Thyroid gland (tissue), 4 donors: ENCODE measurements at regions not wholly inside any gene's neighbourhood (a gene's known extent, or its start where the extent isn't known, plus 50 kb on each side); places are given as distances from the start of the nearest gene placed in this dataset.

ENCODE experiments used
- DNase-seq, 2 donors: peaks; one replicate each; pipeline ENCODE4 v3.0.0-alpha.2; 2019
- H3K27ac ChIP-seq, 3 donors: fragments of 200-600 bp; sonication (generic); 1 replicate in 2 of 3; 2 replicates in 1 of 3; pipeline ENCODE4 v1.5.1; 2016 to 2019; ENCODE audit warnings: mild to moderate bottlenecking in 1 of 3, moderate library complexity in 1 of 3
- H3K27me3 ChIP-seq: fragments of 200-600 bp; sonication (generic); one replicate; pipeline ENCODE4 v1.5.1; 2019
- H3K36me3 ChIP-seq, 2 donors: fragments of 200-600 bp; sonication (generic); one replicate each; pipeline ENCODE4 v1.5.1; 2016 to 2019
- H3K4me1 ChIP-seq, 2 donors: fragments of 200-600 bp; sonication (generic); one replicate each; pipeline ENCODE4 v1.5.1; 2017 to 2019
- H3K4me3 ChIP-seq, 3 donors: fragments of 200-600 bp; sonication (generic); replicated peaks in 1 of 3; 1 replicate in 2 of 3; 2 replicates in 1 of 3; pipeline ENCODE4 v1.5.1; 2016; ENCODE audit warnings: mild to moderate bottlenecking in 1 of 3
- H3K9me3 ChIP-seq: fragments of 200-600 bp; sonication (generic); one replicate; pipeline ENCODE4 v1.5.1; 2017
- CTCF ChIP-seq, 6 experiments: fragments of 200-600 bp in 3 of 6; fragments of 450-650 bp in 3 of 6; sonication (generic) in 3 of 6; IDR thresholded peaks; one replicate each; pipeline ENCODE4 v1.5.1; 2016 to 2019; ENCODE audit warnings: antibody characterized with exemption in 6 of 6, mild to moderate bottlenecking in 2 of 6, inconsistent platforms in 1 of 6, moderate library complexity in 1 of 6
- POLR2A ChIP-seq, 2 donors: fragments of 450-650 bp; IDR thresholded peaks; one replicate each; pipeline ENCODE4 v1.6.1; 2017; ENCODE audit warnings: antibody characterized with exemption in 2 of 2, mild to moderate bottlenecking in 2 of 2, moderate library complexity in 1 of 2
- WGBS, 2 donors: methylation state at CpG; one replicate each; pipeline ENCODE4 v1.1.5; 2017; 5-methylcytosine and 5-hydroxymethylcytosine counted together
- intact Hi-C: fragments of 100-400 bp; cut with DNase I; formaldehyde crosslinking; loops from one replicate; pipeline ENCODE4 v1.15.1; 2023

- no peaks in the 10 kb centered on the region for H3K27me3 ChIP-seq
- TF ChIP-seq CTCF (IDR thresholded peaks at IDR 0.05) = no peak
- TF ChIP-seq POLR2A (IDR thresholded peaks at IDR 0.05) = no peak
- intact Hi-C loops = no loop called here
- H3K9me3 ChIP-seq = no peaks in the 10 kb centered on the region
- 54 to 57% methylated on average over 5 of the region's 5 CpGs for WGBS, 2 donors
- H3K27ac ChIP-seq = no peak overlapping the region
- no peak for DNase-seq
- H3K4me3 ChIP-seq = no peak overlapping the region
- H3K36me3 ChIP-seq = no peaks in the 10 kb centered on the region
- H3K4me1 ChIP-seq = no peaks in the 10 kb centered on the region
Measured at GRCh38 chr14:65346895-65347294, 65.6 kb upstream of the FUT8 start.

- no peaks in the 10 kb centered on the region for H3K27me3 ChIP-seq
- H3K4me1 ChIP-seq = no peaks in the 10 kb centered on the region
- H3K36me3 ChIP-seq = no peaks in the 10 kb centered on the region
- WGBS, 2 donors = 85 to 86% methylated on average over 3 of the region's 3 CpGs
- intact Hi-C loops = no loop called here
- DNase-seq = no peak
- no peak overlapping the region for H3K27ac ChIP-seq
- TF ChIP-seq POLR2A (IDR thresholded peaks at IDR 0.05) = no peak
- no peak for TF ChIP-seq CTCF (IDR thresholded peaks at IDR 0.05)
- no peaks in the 10 kb centered on the region for H3K9me3 ChIP-seq
- no peak overlapping the region for H3K4me3 ChIP-seq
Measured at GRCh38 chr14:65348137-65348536, 64.4 kb upstream of the FUT8 start.

GRCh38 chr14:65349100-65349499, 63.4 kb upstream of the FUT8 start:
- no peak overlapping the region for H3K27ac ChIP-seq
- H3K4me1 ChIP-seq = no peaks in the 10 kb centered on the region
- intact Hi-C loops = no loop called here
- no peak overlapping the region for H3K4me3 ChIP-seq
- WGBS, 2 donors = 95 to 96% methylated on average over 4 of the region's 4 CpGs
- H3K27me3 ChIP-seq = no peaks in the 10 kb centered on the region
- no peaks in the 10 kb centered on the region for H3K36me3 ChIP-seq
- DNase-seq = no peak
- TF ChIP-seq POLR2A (IDR thresholded peaks at IDR 0.05) (no peak), CTCF (IDR thresholded peaks at IDR 0.05) (no peak)
- no peaks in the 10 kb centered on the region for H3K9me3 ChIP-seq

GRCh38 chr14:65351493-65352194, 60.9 kb upstream of the FUT8 start:
- Histone ChIP-seq H3K4me3 (no peak overlapping the region), H3K9me3 (no peaks in the 10 kb centered on the region), H3K4me1 (no peaks in the 10 kb centered on the region), H3K27ac (no peak overlapping the region), H3K36me3 (no peaks in the 10 kb centered on the region), H3K27me3 (no peaks in the 10 kb centered on the region)
- WGBS, 2 donors = 89 to 94% methylated on average over 6 of the region's 6 CpGs
- no peak for DNase-seq
- intact Hi-C loops = no loop called here
- no peak for TF ChIP-seq POLR2A (IDR thresholded peaks at IDR 0.05)
- TF ChIP-seq CTCF (IDR thresholded peaks at IDR 0.05) = no peak

- no peaks in the 10 kb centered on the region for H3K27me3 ChIP-seq
- no peaks in the 10 kb centered on the region for H3K9me3 ChIP-seq
- H3K4me3 ChIP-seq = no peak overlapping the region
- H3K36me3 ChIP-seq = no peaks in the 10 kb centered on the region
- H3K27ac ChIP-seq = no peak overlapping the region
- intact Hi-C loops = no loop called here
- DNase-seq = no peak
- TF ChIP-seq CTCF (IDR thresholded peaks at IDR 0.05) = no peak
- TF ChIP-seq POLR2A (IDR thresholded peaks at IDR 0.05) = no peak
- 89 to 94% methylated on average over 2 of the region's 2 CpGs for WGBS, 2 donors
- no peaks in the 10 kb centered on the region for H3K4me1 ChIP-seq
Measured at GRCh38 chr14:65352964-65353530, 59.5 kb upstream of the FUT8 start.
